ENCODE measurements at regions not wholly inside any gene's neighbourhood (a gene's known extent, or its start where the extent isn't known, plus 50 kb on each side); places are given as distances from the start of the nearest gene placed in this dataset.

DNA sequence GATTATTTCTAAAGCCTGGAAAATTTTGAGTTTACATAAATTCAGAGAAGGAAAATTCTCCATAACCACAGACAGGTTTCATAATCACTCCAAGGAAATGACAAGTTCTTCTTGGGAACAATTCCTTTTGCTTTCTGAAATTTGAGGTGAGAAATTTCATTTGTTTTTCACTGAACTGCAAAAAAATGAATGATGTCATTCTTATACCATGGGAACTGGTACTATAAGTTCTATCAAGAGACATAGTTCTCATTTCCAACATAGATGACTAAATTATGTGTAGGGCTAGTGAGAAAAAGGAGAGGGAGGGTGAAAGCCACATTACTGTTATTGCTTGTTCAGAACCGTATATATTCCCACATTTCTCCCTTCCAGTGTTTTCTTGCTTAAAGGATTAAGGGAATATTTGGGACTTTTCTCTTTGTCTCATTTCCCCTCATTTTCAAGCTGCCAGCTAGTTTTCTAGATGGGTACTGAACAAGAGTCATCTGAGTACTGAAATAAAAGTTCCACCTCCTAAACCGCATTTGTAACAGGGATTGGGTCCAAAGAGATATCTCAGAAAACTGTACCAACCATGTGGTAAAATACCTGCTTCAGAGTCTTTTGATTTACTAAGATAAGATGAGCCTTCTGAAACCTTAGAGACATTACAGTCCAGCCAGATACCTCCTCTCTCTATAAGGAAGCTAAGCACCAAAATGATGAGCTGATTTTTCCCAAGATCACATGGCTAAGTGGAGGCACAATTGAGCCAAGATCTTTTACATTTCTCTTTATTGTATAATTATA lies 144.3 kb upstream of the PRDM1 start:
- no peak for TF ChIP-seq ZNF302 (tag by site-specific recombination; IDR thresholded peaks at IDR 0.05; ENCODE audit: low read depth)
- peak; percentile 90 for TF ChIP-seq ATF2 (tag by site-specific recombination; IDR thresholded peaks at IDR 0.05; ENCODE audit: low read depth)
- no peak for TF ChIP-seq KLF1 (tag by site-specific recombination; IDR thresholded peaks at IDR 0.05)
- TF ChIP-seq, protein P1, sequence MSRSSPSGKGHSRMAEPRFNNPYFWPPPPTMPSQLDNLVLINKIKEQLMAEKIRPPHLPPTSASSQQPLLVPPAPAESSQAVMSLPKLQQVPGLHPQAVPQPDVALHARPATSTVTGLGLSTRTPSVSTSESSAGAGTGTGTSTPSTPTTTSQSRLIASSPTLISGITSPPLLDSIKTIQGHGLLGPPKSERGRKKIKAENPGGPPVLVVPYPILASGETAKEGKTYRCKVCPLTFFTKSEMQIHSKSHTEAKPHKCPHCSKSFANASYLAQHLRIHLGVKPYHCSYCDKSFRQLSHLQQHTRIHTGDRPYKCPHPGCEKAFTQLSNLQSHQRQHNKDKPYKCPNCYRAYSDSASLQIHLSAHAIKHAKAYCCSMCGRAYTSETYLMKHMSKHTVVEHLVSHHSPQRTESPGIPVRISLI (tag by site-specific recombination; IDR thresholded peaks at IDR 0.05) = no peak
- 0 out of 2 replicates have a peak, but pooled peaks have one; percentile 2 for TF ChIP-seq ZNF335 (tag by site-specific recombination; conservative IDR thresholded peaks at IDR 0.05)
- no peak for TF ChIP-seq ZNF114 (tag by site-specific recombination; IDR thresholded peaks at IDR 0.05)
- no peak for TF ChIP-seq REST (tag by site-specific recombination; IDR thresholded peaks at IDR 0.05)
- TF ChIP-seq ZNF488 (tag by site-specific recombination; IDR thresholded peaks at IDR 0.05) = no peak
- TF ChIP-seq ZNF174 (tag by site-specific recombination; IDR thresholded peaks at IDR 0.05) = no peak
- no peak for TF ChIP-seq GFI1B (tag by site-specific recombination; IDR thresholded peaks at IDR 0.05)
- no peaks in the 10 kb centered on the region for H3K36me3 ChIP-seq (ENCODE audit: control insufficient read depth in 2 of 2, insufficient read depth in 1 of 2, low read length in 2 of 2)
- H3K4me1 ChIP-seq (ENCODE audit: control insufficient read depth, insufficient read depth, low read length) = peaks cover 5% of the 10 kb centered on the region; the same call in 1 of the 2 replicates
- no peaks in the 10 kb centered on the region for H3K9me3 ChIP-seq (ENCODE audit: control insufficient read depth, insufficient read depth, low read depth, low read length)
- ChIA-PET POLR2A (no interaction called here), CTCF (interaction anchor here (0.6 to 0.7 kb wide), 2 partner anchors 23 to 193 kb away, joined by 3 read pairs; no protein-coding TSS in a partner anchor)
- no peak overlapping the region for H3K27ac ChIP-seq (ENCODE audit: extremely low read depth, low read depth, low read length)
- no peak overlapping the region for H3K4me3 ChIP-seq (ENCODE audit: low read depth, low read length)

DNA sequence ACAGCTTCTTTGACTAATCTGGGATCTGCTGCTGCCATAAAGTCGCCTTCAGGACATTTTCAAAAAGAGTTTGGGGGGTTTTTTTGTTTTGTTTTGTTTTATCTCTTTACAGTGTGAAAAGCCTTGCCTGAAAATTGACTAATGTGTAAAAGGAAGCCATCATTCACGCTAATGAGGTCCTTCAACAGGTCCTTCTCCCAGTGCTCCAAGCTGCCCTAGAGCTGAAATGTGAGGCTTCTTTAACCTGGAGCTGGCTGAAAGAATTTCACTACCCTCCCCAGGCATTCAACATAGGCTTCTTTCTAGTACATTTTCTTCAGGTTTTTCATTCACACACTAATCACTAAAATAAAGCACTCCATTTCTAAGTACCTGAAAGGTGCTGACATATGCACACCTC lies 145.1 kb upstream of the PRDM1 start:
- Histone ChIP-seq H3K27ac (ENCODE audit: extremely low read depth, low read depth, low read length) (no peak overlapping the region), H3K4me3 (ENCODE audit: low read depth, low read length) (no peak overlapping the region), H3K4me1 (ENCODE audit: control insufficient read depth, insufficient read depth, low read length) (peaks cover 5% of the 10 kb centered on the region; the same call in 1 of the 2 replicates), H3K9me3 (ENCODE audit: control insufficient read depth, insufficient read depth, low read depth, low read length) (no peaks in the 10 kb centered on the region), H3K36me3 (ENCODE audit: control insufficient read depth in 2 of 2, insufficient read depth in 1 of 2, low read length in 2 of 2) (no peaks in the 10 kb centered on the region)
- ChIA-PET POLR2A (no interaction called here), CTCF (interaction anchor here (0.5 kb wide), 1 partner anchor 153 kb away, joined by 3 read pairs; no protein-coding TSS in a partner anchor)
- TF ChIP-seq GLIS1 (tag by site-specific recombination; IDR thresholded peaks at IDR 0.05) = no peak
- TF ChIP-seq ZNF335 (tag by site-specific recombination; conservative IDR thresholded peaks at IDR 0.05) = peak; percentile 45
- TF ChIP-seq SCRT2 (tag by site-specific recombination; IDR thresholded peaks at IDR 0.05) = peak; percentile 86
- peak; percentile 24; the same call in 1 of the 2 replicates for TF ChIP-seq ZNF549 (tag by site-specific recombination; IDR thresholded peaks at IDR 0.05)

DNA sequence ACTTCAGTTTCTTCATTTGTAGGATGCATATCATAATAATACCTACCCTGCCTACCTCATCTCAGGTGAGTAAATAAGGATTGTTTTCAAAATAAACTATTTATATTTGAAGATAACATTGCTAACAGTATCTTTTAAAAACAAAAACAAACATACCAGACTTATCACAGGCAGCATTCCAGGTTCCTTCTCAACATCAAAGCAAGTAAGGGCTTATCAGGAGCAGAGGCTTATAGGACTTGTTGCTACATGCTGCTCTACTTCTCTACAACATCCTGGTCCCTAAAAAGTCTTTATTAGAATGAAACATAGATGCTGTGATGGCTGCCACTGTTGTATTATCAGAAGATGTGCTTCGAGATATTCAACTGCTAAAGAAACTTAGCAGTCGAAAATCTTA lies 149.2 kb upstream of the PRDM1 start:
- Histone ChIP-seq H3K4me3 (ENCODE audit: low read depth, low read length) (no peak overlapping the region), H3K9me3 (ENCODE audit: control insufficient read depth, insufficient read depth, low read depth, low read length) (no peaks in the 10 kb centered on the region), H3K36me3 (ENCODE audit: control insufficient read depth in 2 of 2, insufficient read depth in 1 of 2, low read length in 2 of 2) (no peaks in the 10 kb centered on the region), H3K27ac (ENCODE audit: extremely low read depth, low read depth, low read length) (no peak overlapping the region), H3K4me1 (ENCODE audit: control insufficient read depth, insufficient read depth, low read length) (peaks cover 5% of the 10 kb centered on the region; the same call in 1 of the 2 replicates)
- TF ChIP-seq, protein P2, sequence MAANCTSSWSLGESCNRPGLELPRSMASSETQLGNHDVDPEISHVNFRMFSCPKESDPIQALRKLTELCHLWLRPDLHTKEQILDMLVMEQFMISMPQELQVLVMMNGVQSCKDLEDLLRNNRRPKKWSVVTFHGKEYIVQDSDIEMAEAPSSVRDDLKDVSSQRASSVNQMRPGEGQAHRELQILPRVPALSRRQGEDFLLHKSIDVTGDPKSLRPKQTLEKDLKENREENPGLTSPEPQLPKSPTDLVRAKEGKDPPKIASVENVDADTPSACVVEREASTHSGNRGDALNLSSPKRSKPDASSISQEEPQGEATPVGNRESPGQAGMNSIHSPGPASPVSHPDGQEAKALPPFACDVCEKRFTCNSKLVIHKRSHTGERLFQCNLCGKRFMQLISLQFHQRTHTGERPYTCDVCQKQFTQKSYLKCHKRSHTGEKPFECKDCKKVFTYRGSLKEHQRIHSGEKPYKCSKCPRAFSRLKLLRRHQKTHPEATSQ (tag by site-specific recombination; IDR thresholded peaks at IDR 0.05) = no peak
- TF ChIP-seq, protein P3, sequence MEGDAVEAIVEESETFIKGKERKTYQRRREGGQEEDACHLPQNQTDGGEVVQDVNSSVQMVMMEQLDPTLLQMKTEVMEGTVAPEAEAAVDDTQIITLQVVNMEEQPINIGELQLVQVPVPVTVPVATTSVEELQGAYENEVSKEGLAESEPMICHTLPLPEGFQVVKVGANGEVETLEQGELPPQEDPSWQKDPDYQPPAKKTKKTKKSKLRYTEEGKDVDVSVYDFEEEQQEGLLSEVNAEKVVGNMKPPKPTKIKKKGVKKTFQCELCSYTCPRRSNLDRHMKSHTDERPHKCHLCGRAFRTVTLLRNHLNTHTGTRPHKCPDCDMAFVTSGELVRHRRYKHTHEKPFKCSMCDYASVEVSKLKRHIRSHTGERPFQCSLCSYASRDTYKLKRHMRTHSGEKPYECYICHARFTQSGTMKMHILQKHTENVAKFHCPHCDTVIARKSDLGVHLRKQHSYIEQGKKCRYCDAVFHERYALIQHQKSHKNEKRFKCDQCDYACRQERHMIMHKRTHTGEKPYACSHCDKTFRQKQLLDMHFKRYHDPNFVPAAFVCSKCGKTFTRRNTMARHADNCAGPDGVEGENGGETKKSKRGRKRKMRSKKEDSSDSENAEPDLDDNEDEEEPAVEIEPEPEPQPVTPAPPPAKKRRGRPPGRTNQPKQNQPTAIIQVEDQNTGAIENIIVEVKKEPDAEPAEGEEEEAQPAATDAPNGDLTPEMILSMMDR (tag by site-specific recombination; IDR thresholded peaks at IDR 0.05) = no peak
- TF ChIP-seq TCF7L2 (IDR thresholded peaks at IDR 0.05; ENCODE audit: borderline replicate concordance, low read depth, low read length) (peak; percentile 49; the same call in 1 of the 2 replicates), ZNF660 (tag by site-specific recombination; IDR thresholded peaks at IDR 0.05) (no peak), PRDM1 (tag by site-specific recombination; IDR thresholded peaks at IDR 0.05) (no peak), SCRT2 (tag by site-specific recombination; IDR thresholded peaks at IDR 0.05) (peak; percentile 34; the same call in 1 of the 2 replicates), ZNF121 (tag by site-specific recombination; IDR thresholded peaks at IDR 0.05) (no peak)
- POLR2A ChIA-PET = no interaction called here
- CTCF ChIA-PET = no interaction called here
